PC-3 (cell line): ENCODE measurements at regions not wholly inside any gene's neighbourhood (a gene's known extent, or its start where the extent isn't known, plus 50 kb on each side); places are given as distances from the start of the nearest gene placed in this dataset.
A peak's percentile ranks its signal among the peaks of the same experiment; 100 is the strongest.
"Not testable (repeated sequence)": the region's sequence is repeated elsewhere in the genome, so short reads cannot be mapped to it uniquely, and the experiment has no call there.

Experiments
- ATAC-seq: fragments of 200-7000 bp; cut with Tn5 transposase; 2 replicates; pipeline ENCODE4 v1.9.1; 2020; ENCODE audit warnings: mild to moderate bottlenecking, moderate library complexity
- BruUV-seq: library from RNA; stranded (reverse); fragments of 400-500 nt; replicated peaks from 2 replicates; lab custom pipeline; 2021; lab: Mats Ljungman, UMichigan
- CTCF ChIA-PET: fragments of 300-600 bp; sonication (Branson Sonifier 250); formaldehyde crosslinking; loops from one replicate; lab custom pipeline; 2022; ENCODE audit warnings: antibody characterized with exemption; lab: Charles Lee
- POLR2A ChIA-PET: fragments of 300-600 bp; sonication (Branson Sonifier 250); formaldehyde crosslinking; loops from one replicate; lab custom pipeline; 2022; ENCODE audit warnings: antibody characterized with exemption; ENCODE audit not compliant: unreplicated experiment; lab: Charles Lee
- DNase-seq: peaks from one replicate; pipeline ENCODE4 v3.0.0-alpha.2; 2015
- H2AFZ ChIP-seq: fragments of 300-600 bp; sonication (generic); 2 replicates; pipeline ENCODE4 v1.6.0; 2016; ENCODE audit warnings: antibody characterized with exemption, low read length
- H3F3A ChIP-seq: fragments of 300-600 bp; sonication (generic); one replicate; pipeline ENCODE4 v1.6.0; 2017; ENCODE audit warnings: antibody characterized with exemption, low read length, control low read depth, mild to moderate bottlenecking; ENCODE audit not compliant: unreplicated experiment
- H3K27ac ChIP-seq: fragments of 300-600 bp; sonication (generic); 2 replicates; pipeline ENCODE4 v1.5.1; 2016; ENCODE audit warnings: mild to moderate bottlenecking, low read length
- H3K27me3 ChIP-seq: fragments of 300-600 bp; sonication (generic); 2 replicates; pipeline ENCODE4 v1.6.1; 2016; ENCODE audit warnings: low read length, mixed read lengths
- H3K36me3 ChIP-seq: fragments of 300-600 bp; sonication (generic); 2 replicates; pipeline ENCODE4 v1.6.1; 2016; ENCODE audit warnings: low read depth, mixed run types, low read length, mixed read lengths
- H3K4me1 ChIP-seq: fragments of 300-600 bp; sonication (generic); 2 replicates; pipeline ENCODE4 v1.5.1; 2016; ENCODE audit warnings: low read length; ENCODE audit not compliant: insufficient read depth
- H3K4me2 ChIP-seq: fragments of 300-600 bp; sonication (generic); 2 replicates; pipeline ENCODE4 v1.6.0; 2016; ENCODE audit warnings: low read length
- H3K4me3 ChIP-seq: fragments of 300-600 bp; sonication (generic); 2 replicates; pipeline ENCODE4 v1.5.1; 2016; ENCODE audit warnings: mild to moderate bottlenecking, low read length, mixed read lengths
- H3K79me2 ChIP-seq: fragments of 300-600 bp; sonication (generic); 2 replicates; pipeline ENCODE4 v1.6.1; 2017; ENCODE audit warnings: low read length, mixed read lengths
- H3K9ac ChIP-seq: fragments of 300-600 bp; sonication (generic); 2 replicates; pipeline ENCODE4 v1.6.0; 2016; ENCODE audit warnings: mild to moderate bottlenecking, low read length
- H3K9me2 ChIP-seq: fragments of 300-600 bp; sonication (generic); replicated peaks from 2 replicates; pipeline ENCODE4 v1.6.1; 2016; ENCODE audit warnings: mixed run types, low read length, mixed read lengths
- H3K9me3 ChIP-seq: fragments of 300-600 bp; sonication (generic); 2 replicates; pipeline ENCODE4 v1.6.1; 2016; ENCODE audit warnings: low read length, mixed read lengths
- H4K20me1 ChIP-seq: fragments of 300-600 bp; sonication (generic); 2 replicates; pipeline ENCODE4 v1.6.1; 2016; ENCODE audit warnings: low read length, mixed read lengths
- CTCF ChIP-seq: fragments of 300-600 bp; sonication (generic); conservative IDR thresholded peaks from 2 replicates; pipeline ENCODE4 v1.5.1; 2017; ENCODE audit warnings: antibody characterized with exemption, low read depth, mild to moderate bottlenecking, low read length
- EZH2 ChIP-seq: fragments of 300-600 bp; sonication (generic); IDR thresholded peaks from one replicate; pipeline ENCODE4 v1.6.1; 2017; ENCODE audit warnings: antibody characterized with exemption, mild to moderate bottlenecking, low read length; ENCODE audit not compliant: unreplicated experiment
- EZH2phosphoT487 ChIP-seq: fragments of 300-600 bp; sonication (generic); IDR thresholded peaks from 2 replicates; pipeline ENCODE4 v1.6.1; 2018; ENCODE audit warnings: mild to moderate bottlenecking, antibody characterized with exemption, low read length, borderline replicate concordance
- intact Hi-C: fragments of 100-400 bp; cut with micrococcal nuclease; formaldehyde crosslinking; loops from 2 replicates; pipeline ENCODE4 v1.9.0; 2023

- no peaks in the 10 kb centered on the region for H3K9me2 ChIP-seq
- no peaks in the 10 kb centered on the region for H3K79me2 ChIP-seq
- no TSS peak for BruUV-seq
- no peak overlapping the region for H3K4me2 ChIP-seq
- H3F3A ChIP-seq = no peaks in the 10 kb centered on the region
- H3K9me3 ChIP-seq = no peaks in the 10 kb centered on the region
- H3K9ac ChIP-seq = no peak overlapping the region
- H4K20me1 ChIP-seq = no peaks in the 10 kb centered on the region
- intact Hi-C loops = no loop called here
- no peak overlapping the region for H3K4me3 ChIP-seq
- peaks cover 7% of the 10 kb centered on the region; the same call in 1 of the 2 replicates for H3K27me3 ChIP-seq
- no peak overlapping the region for H3K27ac ChIP-seq
- TF ChIP-seq CTCF (no peak), EZH2phosphoT487 (no peak), EZH2 (no peak)
- ATAC-seq (peak; percentile 78), DNase-seq (peak; percentile 12)
- ChIA-PET POLR2A (no interaction called here), CTCF (no interaction called here)
- H3K4me1 ChIP-seq = no peaks in the 10 kb centered on the region
- H3K36me3 ChIP-seq = no peaks in the 10 kb centered on the region
- H2AFZ ChIP-seq = no peak overlapping the region
Measured at GRCh38 chr21:34227386-34227852, 136.4 kb upstream of the KCNE2 start.

- no peak for TF ChIP-seq CTCF
- no peak for TF ChIP-seq EZH2
- no peak for TF ChIP-seq EZH2phosphoT487
- H3K4me2 ChIP-seq = no peak overlapping the region
- intact Hi-C loops = no loop called here
- no peaks in the 10 kb centered on the region for H3K4me1 ChIP-seq
- no peak overlapping the region for H3K9ac ChIP-seq
- no peaks in the 10 kb centered on the region for H3K36me3 ChIP-seq
- no peaks in the 10 kb centered on the region for H3K79me2 ChIP-seq
- no peaks in the 10 kb centered on the region for H4K20me1 ChIP-seq
- no peaks in the 10 kb centered on the region; the same call in 1 of the 2 replicates for H3K27me3 ChIP-seq
- no peaks in the 10 kb centered on the region for H3F3A ChIP-seq
- H3K4me3 ChIP-seq = no peak overlapping the region
- no peak overlapping the region for H2AFZ ChIP-seq
- H3K27ac ChIP-seq = no peak overlapping the region
- CTCF ChIA-PET = no interaction called here
- ATAC-seq = no peak
- no peaks in the 10 kb centered on the region for H3K9me2 ChIP-seq
- no TSS peak for BruUV-seq
- DNase-seq = no peak
- H3K9me3 ChIP-seq = no peaks in the 10 kb centered on the region
- POLR2A ChIA-PET = no interaction called here
Measured at GRCh38 chr21:34228792-34229191, 135.0 kb upstream of the KCNE2 start.

GRCh38 chr21:34229353-34229752 lies 134.5 kb upstream of the KCNE2 start:
- Histone ChIP-seq H3K4me2 (no peak overlapping the region), H4K20me1 (no peaks in the 10 kb centered on the region), H3K9ac (no peak overlapping the region), H3K27me3 (no peaks in the 10 kb centered on the region; the same call in 1 of the 2 replicates), H3K4me3 (no peak overlapping the region), H3F3A (no peaks in the 10 kb centered on the region), H3K9me3 (no peaks in the 10 kb centered on the region), H3K79me2 (no peaks in the 10 kb centered on the region), H3K36me3 (no peaks in the 10 kb centered on the region), H3K9me2 (no peaks in the 10 kb centered on the region), H3K27ac (no peak overlapping the region), H3K4me1 (no peaks in the 10 kb centered on the region), H2AFZ (no peak overlapping the region)
- DNase-seq = no peak
- ChIA-PET POLR2A (no interaction called here), CTCF (no interaction called here)
- ATAC-seq = no peak
- TF ChIP-seq CTCF (no peak), EZH2 (no peak), EZH2phosphoT487 (no peak)
- BruUV-seq = no TSS peak
- intact Hi-C loops = no loop called here

GRCh38 chr21:34233741-34234140 lies 130.1 kb upstream of the KCNE2 start:
- H3K9me3 ChIP-seq, POLR2A ChIA-PET, H2AFZ ChIP-seq, H3F3A ChIP-seq, CTCF ChIA-PET, H3K27ac ChIP-seq, BruUV-seq, H4K20me1 ChIP-seq, H3K4me2 ChIP-seq, H3K36me3 ChIP-seq, H3K4me1 ChIP-seq, H3K4me3 ChIP-seq, H3K79me2 ChIP-seq, H3K9me2 ChIP-seq, DNase-seq, H3K9ac ChIP-seq, ATAC-seq, intact Hi-C loops: not testable (repeated sequence)
- peaks cover 14% of the 10 kb centered on the region for H3K27me3 ChIP-seq
